ENCODE measurements at regions not wholly inside any gene's neighbourhood (a gene's known extent, or its start where the extent isn't known, plus 50 kb on each side); places are given as distances from the start of the nearest gene placed in this dataset.
A peak's percentile ranks its signal among the peaks of the same experiment; 100 is the strongest.
"Not testable (repeated sequence)": the region's sequence is repeated elsewhere in the genome, so short reads cannot be mapped to it uniquely, and the experiment has no call there.

DNA sequence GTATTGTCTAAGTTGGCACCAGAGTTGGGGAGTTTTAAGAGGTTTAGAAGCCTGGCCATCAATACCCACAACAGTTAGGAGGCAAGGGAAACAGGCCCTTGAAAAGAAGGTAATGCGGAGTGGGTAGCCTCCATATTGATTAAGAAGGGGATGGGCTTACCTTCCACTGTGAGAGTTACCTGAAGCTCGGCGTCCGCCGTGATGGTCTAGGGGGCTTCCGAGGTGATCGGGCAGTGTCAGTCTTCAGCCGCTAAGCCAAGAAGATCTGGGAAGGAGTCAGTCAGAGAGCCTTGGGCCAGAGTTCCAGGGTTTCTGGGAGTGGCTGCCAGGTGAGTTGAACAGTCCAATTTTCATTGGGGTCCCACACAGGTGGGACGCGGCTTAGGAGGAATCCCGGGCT, 1085.8 kb downstream of the PCDH9 start:
- DNase-seq = not testable (repeated sequence)

DNA sequence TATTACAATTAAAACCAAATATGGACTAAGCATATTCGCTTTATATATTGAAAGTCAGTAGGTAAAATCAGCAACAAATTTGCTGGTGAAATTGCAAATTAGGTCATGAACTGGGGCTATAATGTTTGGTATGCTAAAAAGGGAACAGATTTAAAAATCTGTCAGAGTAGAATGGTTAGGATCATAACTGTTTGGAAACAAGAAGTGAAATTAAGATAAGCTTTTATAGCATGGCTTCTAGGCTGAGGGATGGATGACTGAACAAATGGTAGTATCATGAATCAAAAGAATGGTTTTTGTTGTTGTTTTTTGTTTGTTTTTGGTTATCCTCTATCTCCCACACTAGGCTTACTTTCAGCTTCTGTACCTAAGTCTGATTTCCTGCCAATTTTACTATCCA, 1090.4 kb downstream of the PCDH9 start:
- no peak for DNase-seq

DNA sequence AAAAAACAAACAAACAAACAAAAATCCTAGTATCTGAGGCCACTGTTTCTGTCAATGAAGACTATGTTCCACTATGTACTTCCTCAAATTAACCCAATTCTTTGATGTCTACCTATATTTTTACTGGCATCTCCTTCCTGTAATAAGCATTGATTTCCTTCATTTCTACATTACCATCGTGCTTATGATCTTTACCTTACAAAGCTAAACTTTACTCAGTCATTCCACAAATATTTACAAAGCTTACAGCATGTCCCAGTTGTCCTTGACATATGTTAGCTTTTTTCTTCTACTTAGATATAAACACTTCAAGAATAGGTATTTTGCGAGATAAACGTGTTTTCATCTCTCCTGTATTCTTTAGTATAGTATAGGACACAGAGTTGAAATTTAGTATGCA, 1090.9 kb downstream of the PCDH9 start:
- no peak for DNase-seq

DNA sequence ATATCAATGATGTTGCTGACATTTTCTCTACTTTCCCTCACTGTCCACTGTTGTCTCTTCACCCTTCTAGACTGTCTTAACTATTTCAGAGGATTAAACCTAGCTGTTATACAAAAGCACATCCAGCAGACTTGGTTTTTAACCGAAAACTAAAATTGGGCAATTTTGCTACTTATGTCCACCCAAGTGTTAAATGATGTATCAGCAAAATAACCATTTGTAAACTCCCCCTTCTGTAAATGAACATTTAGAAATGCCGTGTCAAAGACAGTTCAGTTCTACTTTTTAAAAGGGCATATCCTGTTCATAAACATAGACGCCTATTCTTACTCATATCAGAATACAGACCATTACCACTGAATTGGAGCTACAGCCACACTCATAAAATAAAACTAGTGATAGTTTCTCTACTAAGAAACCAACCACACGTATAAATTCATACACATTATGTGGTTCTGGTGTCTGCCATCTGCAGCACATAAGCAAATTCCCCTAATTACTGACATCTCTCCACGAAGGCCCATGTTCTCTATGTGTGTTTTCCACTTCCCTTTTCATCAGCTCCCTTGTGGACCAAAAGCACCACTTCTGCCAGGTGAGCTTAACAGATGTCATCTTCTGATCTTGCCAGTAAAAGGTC, 1091.8 kb downstream of the PCDH9 start:
- DNase-seq = peak; percentile 27

DNA sequence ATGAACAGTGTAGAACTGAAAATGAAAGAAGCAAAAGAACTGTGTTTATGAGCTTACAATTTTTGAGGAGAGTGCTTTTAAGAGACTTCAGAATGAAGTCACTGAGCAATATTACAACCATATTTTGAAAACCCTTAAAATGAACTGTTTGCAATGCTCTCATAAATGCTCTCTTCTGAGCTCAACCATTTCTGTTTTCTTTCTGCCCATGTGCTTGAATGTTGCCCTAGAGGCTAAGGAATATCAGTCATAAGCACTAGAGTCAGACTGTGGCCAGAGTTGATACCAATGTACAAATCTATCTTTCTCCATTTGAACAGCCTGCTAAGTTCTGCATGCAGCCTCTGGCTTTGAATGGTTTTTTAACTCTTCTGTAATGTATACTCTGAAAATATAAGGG, 1092.8 kb downstream of the PCDH9 start:
- DNase-seq = no peak

DNA sequence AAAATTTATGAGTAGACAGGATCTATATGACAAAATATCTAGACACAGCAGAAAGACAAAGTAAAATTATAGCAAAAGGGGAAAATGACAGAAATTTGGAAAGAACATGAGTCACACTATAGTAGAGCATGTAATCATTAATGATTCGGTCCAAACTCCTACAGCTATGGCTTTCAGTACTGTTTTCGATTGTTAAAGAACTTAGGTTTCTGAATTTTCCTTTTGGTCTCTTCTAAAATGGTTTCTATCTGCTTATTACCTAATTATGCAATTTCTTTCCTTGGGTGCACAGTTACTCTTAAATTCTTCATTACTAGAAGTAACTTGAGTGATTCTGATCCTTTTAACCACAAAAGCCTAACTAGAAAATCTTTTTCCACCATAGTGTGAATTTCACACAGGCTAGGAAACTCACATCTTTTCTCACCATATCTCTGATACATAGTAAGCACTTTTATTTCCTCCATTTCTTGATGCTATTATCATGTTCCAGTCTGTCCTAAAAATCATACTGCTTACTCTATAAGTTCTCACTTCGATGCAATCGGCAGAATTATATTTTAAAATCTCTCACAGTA, 1101.4 kb downstream of the PCDH9 start:
- DNase-seq = no peak

- no peak for DNase-seq
Measured at GRCh38 chr13:66128201-66128600, 1101.9 kb downstream of the PCDH9 start.

DNA sequence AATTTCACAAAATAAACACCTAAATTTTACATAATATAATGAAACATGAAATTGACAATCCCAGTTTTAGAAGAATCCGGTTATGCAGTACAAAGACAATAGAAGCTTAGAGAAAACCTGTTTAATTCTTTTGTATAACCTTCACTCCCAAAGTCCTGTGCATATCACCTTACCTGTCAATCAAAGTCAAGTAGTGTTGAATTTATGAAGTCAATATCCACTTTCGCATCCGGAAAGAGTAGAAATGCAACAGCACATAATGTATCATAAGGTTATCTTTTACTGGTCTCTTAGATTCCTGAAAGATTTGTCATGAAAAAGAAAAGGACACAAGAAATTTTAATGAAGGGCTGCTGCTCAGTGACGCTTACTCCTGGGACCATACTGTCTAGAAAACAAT, 1112.6 kb downstream of the PCDH9 start:
- DNase-seq = no peak

DNA sequence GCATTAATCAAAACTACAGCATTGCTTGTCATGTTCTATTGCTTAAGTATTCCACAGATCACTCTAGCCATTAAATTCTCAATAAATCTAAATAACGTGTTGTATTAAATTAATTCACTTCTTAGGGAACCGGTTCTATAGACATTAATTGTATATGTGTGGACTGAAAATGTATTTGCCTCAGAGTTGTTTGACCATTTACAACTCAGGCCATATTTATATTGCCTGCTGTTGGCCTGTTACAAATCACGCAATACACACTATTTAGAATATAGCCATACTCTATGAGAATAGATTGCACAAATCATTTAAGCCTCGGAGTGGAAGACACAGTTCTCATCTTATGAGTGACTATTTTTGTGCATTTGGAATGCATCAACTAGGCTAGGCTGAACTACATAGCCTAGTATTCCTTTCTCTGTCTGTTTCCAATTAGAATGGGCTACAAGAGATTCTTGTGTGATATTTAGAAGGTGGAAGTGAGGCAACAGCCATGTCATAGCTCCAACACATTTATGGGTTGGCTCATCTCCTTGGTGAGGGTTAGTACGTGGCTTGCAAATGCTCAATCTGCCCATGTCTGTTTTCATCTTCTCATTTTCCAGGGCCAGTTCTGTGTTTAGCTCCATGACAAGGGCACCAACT, 1116.1 kb downstream of the PCDH9 start:
- no peak for DNase-seq

DNA sequence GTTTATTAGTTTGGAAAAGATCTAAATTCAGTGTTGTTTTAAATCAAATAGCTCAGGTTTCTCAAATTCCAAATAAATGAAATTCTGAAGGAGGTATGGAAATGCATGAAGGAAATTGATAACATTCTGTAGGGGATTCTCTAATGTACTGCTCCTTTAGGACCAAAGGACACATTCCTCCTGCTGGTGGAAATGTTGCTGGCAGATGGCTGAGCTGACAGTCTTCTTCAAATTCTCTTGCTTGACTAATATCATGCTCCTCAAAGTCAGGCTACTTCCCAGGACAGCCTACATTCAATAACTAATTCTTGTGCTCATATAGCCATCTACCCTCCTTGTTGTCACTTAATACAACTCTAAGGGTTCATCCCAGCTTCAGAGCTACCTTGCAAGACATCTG, 1118.5 kb downstream of the PCDH9 start:
- DNase-seq = no peak

GRCh38 chr13:66106246-66106645, 1123.9 kb downstream of the PCDH9 start:
- DNase-seq = no peak

DNA sequence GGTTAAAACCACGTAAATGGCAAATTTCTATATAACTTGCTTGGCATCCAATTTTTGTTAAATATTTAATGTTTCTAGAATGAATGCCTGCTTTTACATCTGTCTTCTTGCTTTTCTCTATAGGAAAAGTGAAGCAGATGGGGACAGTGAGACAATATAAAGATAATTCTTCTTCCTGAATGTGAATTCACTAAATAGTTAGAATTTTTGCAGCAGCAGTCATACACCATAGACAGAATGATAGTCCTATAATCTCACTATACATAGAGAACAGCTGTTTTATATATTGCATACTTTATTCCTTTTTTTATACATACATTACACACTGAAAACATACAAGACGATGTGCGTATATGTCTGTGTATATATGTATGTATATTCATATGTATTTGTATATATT, 1127.3 kb downstream of the PCDH9 start:
- no peak for DNase-seq

- no peak for DNase-seq
Measured at GRCh38 chr13:66099825-66100224, 1130.3 kb downstream of the PCDH9 start.

- DNase-seq = no peak
Measured at GRCh38 chr13:66098931-66099628, 1131.1 kb downstream of the PCDH9 start.

DNA sequence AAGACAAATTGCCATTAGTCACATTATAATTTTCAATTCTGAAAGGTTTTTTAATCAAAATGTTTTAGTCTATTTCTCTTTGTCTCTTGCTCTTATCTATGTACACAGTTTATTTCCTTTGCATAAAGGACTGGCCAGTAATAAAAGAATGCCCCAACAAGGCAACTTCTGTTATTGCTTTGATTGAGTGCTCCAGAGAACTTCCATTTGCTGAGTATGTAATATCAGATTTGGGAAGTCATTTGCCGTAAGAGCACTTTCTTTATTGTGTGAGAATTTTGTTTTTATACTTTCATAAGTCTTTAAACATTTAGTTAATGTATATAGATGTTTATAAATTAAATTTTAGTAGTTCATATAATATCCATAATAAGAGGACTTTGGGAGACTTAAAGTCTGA, 1140.4 kb downstream of the PCDH9 start:
- DNase-seq = no peak

DNA sequence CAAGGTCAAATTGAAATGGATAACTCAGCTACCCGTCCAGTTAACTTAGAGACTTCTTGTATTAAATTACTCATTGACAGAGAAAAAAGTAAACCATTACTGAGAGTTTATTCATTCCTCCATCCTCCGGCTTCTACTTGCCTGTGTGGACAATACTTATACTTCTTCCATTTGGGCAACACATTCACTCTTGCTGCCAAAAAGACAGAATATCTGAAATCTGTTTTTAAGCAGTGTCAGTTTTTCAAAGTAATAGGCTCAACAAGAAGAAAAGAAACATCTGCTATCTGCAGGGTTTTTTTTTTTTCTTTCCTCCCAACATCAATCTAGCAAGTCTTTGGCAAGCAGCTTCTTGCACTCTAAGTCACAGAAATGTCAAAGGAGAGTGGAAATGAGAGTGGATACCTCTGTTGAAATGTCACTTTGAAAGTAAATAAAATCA, 1142.8 kb downstream of the PCDH9 start:
- no peak for DNase-seq

- no peak for DNase-seq
Measured at GRCh38 chr13:66077132-66077689, 1152.9 kb downstream of the PCDH9 start.

- DNase-seq = no peak
Measured at GRCh38 chr13:66076417-66076816, 1153.7 kb downstream of the PCDH9 start.

- DNase-seq = no peak
Measured at GRCh38 chr13:66074018-66074615, 1156.0 kb downstream of the PCDH9 start.

GRCh38 chr13:66072097-66072496, 1158.0 kb downstream of the PCDH9 start:
- not testable (repeated sequence) for DNase-seq

GRCh38 chr13:66071608-66072007, 1158.5 kb downstream of the PCDH9 start:
- DNase-seq = no peak

GRCh38 chr13:66071029-66071428, 1159.1 kb downstream of the PCDH9 start:
- DNase-seq = no peak

DNA sequence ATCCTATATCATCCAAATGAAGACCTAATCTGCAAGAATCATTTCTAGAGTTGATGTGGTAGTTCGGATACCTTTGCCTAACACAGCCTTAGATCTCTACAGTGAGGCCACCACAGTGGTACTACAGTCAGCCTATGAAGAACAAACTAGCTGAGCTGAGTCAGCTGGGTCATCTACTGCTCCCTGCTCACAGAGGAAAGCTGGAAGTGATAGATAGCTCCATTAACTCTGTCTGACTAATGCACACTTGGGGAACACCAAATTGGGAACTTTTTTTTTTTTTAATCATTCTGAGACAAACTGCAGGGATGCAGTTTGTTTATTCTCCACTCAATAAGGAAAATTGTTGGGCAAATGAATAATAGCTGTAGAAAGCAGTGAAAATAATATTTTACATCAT, 1160.6 kb downstream of the PCDH9 start:
- DNase-seq = no peak

Data from DMS153 (cell line).